Omental fat pad (tissue), 3 donors: ENCODE measurements at regions not wholly inside any gene's neighbourhood (a gene's known extent, or its start where the extent isn't known, plus 50 kb on each side); places are given as distances from the start of the nearest gene placed in this dataset.

Experiments
- ATAC-seq: fragments of 150-250 bp; one replicate; pipeline ENCODE4 v1.9.1; 2016; ENCODE audit warnings: mild to moderate bottlenecking, moderate library complexity; ENCODE audit not compliant: low FRiP score
- DNase-seq: peaks from one replicate; pipeline ENCODE4 v3.0.0-alpha.2; 2019; ENCODE audit warnings: low spot score
- TF ChIP-seq, protein P1 (sequence below), 3 donors: fragments of 450-650 bp; IDR thresholded peaks; one replicate each; pipeline ENCODE4 v1.5.1; 2016 to 2017; ENCODE audit warnings: antibody characterized with exemption in 3 of 3, mild to moderate bottlenecking in 3 of 3, moderate library complexity in 2 of 3

GRCh38 chr10:4751211-4751610 is 74.8 kb upstream of the AKR1E2 start:
- DNase-seq (no peak), ATAC-seq (no peak)
- TF ChIP-seq, protein P1, sequence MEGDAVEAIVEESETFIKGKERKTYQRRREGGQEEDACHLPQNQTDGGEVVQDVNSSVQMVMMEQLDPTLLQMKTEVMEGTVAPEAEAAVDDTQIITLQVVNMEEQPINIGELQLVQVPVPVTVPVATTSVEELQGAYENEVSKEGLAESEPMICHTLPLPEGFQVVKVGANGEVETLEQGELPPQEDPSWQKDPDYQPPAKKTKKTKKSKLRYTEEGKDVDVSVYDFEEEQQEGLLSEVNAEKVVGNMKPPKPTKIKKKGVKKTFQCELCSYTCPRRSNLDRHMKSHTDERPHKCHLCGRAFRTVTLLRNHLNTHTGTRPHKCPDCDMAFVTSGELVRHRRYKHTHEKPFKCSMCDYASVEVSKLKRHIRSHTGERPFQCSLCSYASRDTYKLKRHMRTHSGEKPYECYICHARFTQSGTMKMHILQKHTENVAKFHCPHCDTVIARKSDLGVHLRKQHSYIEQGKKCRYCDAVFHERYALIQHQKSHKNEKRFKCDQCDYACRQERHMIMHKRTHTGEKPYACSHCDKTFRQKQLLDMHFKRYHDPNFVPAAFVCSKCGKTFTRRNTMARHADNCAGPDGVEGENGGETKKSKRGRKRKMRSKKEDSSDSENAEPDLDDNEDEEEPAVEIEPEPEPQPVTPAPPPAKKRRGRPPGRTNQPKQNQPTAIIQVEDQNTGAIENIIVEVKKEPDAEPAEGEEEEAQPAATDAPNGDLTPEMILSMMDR (IDR thresholded peaks at IDR 0.05): no peak

DNA sequence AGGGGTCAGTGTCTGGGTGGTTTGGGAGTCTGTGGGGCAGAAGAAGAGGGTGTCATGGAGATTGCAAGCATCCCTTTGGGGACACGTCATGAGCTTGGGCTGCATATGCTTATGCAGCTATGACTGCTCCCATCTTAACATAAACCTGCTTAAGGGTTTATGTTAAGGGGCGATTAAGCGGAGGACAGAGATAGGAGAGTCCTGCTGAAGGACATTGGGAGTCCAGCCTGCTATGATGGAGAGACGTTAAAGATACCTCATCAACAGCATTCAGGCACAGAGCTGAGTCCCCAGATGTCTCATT is 76.8 kb upstream of the AKR1E2 start:
- no peak for ATAC-seq
- DNase-seq: no peak
- TF ChIP-seq, protein P1 (IDR thresholded peaks at IDR 0.05): no peak

DNA sequence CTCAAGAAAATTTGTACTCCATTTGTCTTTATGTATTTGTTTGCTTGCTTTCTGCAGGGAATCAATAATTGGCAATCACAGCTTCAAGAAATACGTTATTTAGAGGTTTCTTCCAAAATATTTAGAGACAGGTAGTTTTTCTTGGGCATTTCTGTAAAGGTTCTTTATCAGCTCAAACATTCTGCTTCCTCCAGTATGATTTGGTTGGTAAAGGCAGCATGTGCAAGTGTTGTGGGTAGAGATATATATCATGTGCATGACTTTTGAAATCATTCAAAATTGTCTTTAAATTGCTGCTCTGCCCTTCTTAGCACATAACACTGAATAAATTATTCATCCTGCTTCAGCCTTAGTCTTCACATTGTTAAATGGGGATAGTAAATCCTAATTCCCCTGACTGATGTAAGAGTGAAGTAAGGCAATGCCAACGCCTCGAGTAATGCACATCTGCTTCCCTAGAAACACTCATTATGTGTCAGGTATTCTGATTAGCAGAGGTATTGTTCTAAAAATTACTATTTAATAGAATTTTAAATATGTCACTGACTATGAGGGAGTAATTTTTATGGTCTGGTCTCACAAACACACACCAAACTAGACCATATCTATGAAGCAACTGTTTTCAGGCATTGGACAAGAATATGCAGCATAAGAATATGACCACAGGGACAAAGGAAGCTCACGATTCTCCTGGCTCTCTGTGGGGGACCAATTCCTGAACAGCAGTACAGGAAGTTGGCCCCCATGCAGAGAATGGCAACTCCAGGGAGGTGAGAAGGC is 77.3 kb upstream of the AKR1E2 start:
- TF ChIP-seq, protein P1 (IDR thresholded peaks at IDR 0.05): no peak
- DNase-seq (no peak), ATAC-seq (no peak)

DNA sequence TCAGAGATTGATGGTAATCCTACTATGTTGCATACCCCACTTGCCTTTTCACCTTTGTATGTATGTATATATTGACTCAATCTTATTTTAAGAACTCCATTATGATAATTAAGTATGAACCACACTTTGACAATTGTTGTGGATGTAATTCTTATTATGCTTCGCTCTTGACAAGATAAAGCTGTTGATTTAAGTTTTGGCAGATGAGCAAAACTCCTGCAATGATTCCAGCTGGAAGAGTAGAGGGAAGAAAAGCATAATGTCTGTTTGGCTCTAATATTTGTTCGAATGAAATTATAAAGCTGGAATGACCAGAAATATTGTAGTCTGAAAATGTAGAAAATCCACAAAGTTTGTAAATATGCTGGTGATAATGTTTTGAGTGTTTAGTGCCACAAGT is 83.8 kb upstream of the AKR1E2 start:
- ATAC-seq: no peak
- TF ChIP-seq, protein P1 (IDR thresholded peaks at IDR 0.05): no peak
- no peak for DNase-seq

GRCh38 chr10:4740471-4740870 is 85.5 kb upstream of the AKR1E2 start:
- DNase-seq (no peak), ATAC-seq (no peak)
- TF ChIP-seq, protein P1 (IDR thresholded peaks at IDR 0.05): no peak

GRCh38 chr10:4736608-4737007 is 89.4 kb upstream of the AKR1E2 start:
- ATAC-seq (no peak), DNase-seq (no peak)
- TF ChIP-seq, protein P1 (IDR thresholded peaks at IDR 0.05): no peak

DNA sequence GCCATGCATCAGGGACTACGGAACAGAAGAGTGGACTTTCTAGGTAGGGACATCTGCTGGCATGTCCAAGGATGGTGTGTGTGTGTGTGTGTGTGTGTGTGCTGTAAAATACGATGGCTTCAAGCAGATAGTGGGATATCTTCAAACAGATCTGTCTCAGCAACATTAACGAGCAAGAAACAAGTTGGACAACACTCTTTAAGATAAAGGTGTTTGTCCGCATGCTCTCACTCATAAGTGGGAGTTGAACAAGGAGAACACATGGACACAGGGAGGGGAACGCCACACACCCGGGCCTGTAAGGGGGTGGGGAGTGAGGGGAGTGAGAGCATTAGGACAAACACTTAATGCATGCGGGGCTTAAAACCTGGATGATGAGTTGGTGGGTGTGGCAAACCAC is 89.8 kb upstream of the AKR1E2 start:
- TF ChIP-seq, protein P1 (IDR thresholded peaks at IDR 0.05): no peak
- DNase-seq: no peak
- ATAC-seq: no peak
